ENCODE measurements at regions not wholly inside any gene's neighbourhood (a gene's known extent, or its start where the extent isn't known, plus 50 kb on each side); places are given as distances from the start of the nearest gene placed in this dataset.

- H3K27me3 ChIP-seq (ENCODE audit: control insufficient read depth in 2 of 2, insufficient read depth in 2 of 2, low read length in 2 of 2), result peaks cover 15 to 23% of the 10 kb centered on the region in 2 donors
- no peaks in the 10 kb centered on the region for H3K4me1 ChIP-seq (ENCODE audit: control insufficient read depth in 2 of 2, insufficient read depth in 2 of 2, low read length in 2 of 2)
- no peak overlapping the region for H3K27ac ChIP-seq (ENCODE audit: low read depth in 2 of 2, low read length in 2 of 2)
- H3K36me3 ChIP-seq (ENCODE audit: control insufficient read depth in 2 of 2, insufficient read depth in 2 of 2, low read length in 2 of 2), result no peaks in the 10 kb centered on the region
- no peak overlapping the region for H3K4me3 ChIP-seq (ENCODE audit: low read length in 2 of 2)
- H3K9ac ChIP-seq (ENCODE audit: low read depth in 1 of 2, low read length in 2 of 2), result no peak overlapping the region
- no peaks in the 10 kb centered on the region for H3K9me3 ChIP-seq (ENCODE audit: control insufficient read depth in 2 of 2, low read length in 2 of 2)
These were observed 56.0 kb upstream of the BTRC start for GRCh38 chr10:101297901-101298486.

- no peaks in the 10 kb centered on the region for H3K9me3 ChIP-seq (ENCODE audit: control insufficient read depth in 2 of 2, low read length in 2 of 2)
- H3K4me1 ChIP-seq (ENCODE audit: control insufficient read depth in 2 of 2, insufficient read depth in 2 of 2, low read length in 2 of 2), result no peaks in the 10 kb centered on the region
- H3K4me3 ChIP-seq (ENCODE audit: low read length in 2 of 2), result no peak overlapping the region
- H3K27me3 ChIP-seq (ENCODE audit: control insufficient read depth in 2 of 2, insufficient read depth in 2 of 2, low read length in 2 of 2), result peaks cover 14 to 22% of the 10 kb centered on the region in 2 donors
- no peaks in the 10 kb centered on the region for H3K36me3 ChIP-seq (ENCODE audit: control insufficient read depth in 2 of 2, insufficient read depth in 2 of 2, low read length in 2 of 2)
- H3K27ac ChIP-seq (ENCODE audit: low read depth in 2 of 2, low read length in 2 of 2), result no peak overlapping the region
- H3K9ac ChIP-seq (ENCODE audit: low read depth in 1 of 2, low read length in 2 of 2), result no peak overlapping the region
These were observed 54.8 kb upstream of the BTRC start for GRCh38 chr10:101299211-101299610.

GRCh38 chr10:101301111-101301731 is 52.7 kb upstream of the BTRC start:
- Histone ChIP-seq H3K27ac (ENCODE audit: low read depth in 2 of 2, low read length in 2 of 2) (no peak overlapping the region), H3K9ac (ENCODE audit: low read depth in 1 of 2, low read length in 2 of 2) (no peak overlapping the region), H3K4me1 (ENCODE audit: control insufficient read depth in 2 of 2, insufficient read depth in 2 of 2, low read length in 2 of 2) (no peaks in the 10 kb centered on the region), H3K27me3 (ENCODE audit: control insufficient read depth in 2 of 2, insufficient read depth in 2 of 2, low read length in 2 of 2) (peaks cover 5 to 22% of the 10 kb centered on the region in 2 donors), H3K9me3 (ENCODE audit: control insufficient read depth in 2 of 2, low read length in 2 of 2) (no peaks in the 10 kb centered on the region), H3K36me3 (ENCODE audit: control insufficient read depth in 2 of 2, insufficient read depth in 2 of 2, low read length in 2 of 2) (no peaks in the 10 kb centered on the region), H3K4me3 (ENCODE audit: low read length in 2 of 2) (no peak overlapping the region)

- H3K4me3 ChIP-seq (ENCODE audit: low read length in 2 of 2), result no peak overlapping the region
- no peaks in the 10 kb centered on the region for H3K36me3 ChIP-seq (ENCODE audit: control insufficient read depth in 2 of 2, insufficient read depth in 2 of 2, low read length in 2 of 2)
- H3K9me3 ChIP-seq (ENCODE audit: control insufficient read depth in 2 of 2, low read length in 2 of 2), result no peaks in the 10 kb centered on the region
- peaks cover 7 to 27% of the 10 kb centered on the region in 2 donors for H3K27me3 ChIP-seq (ENCODE audit: control insufficient read depth in 2 of 2, insufficient read depth in 2 of 2, low read length in 2 of 2)
- no peak overlapping the region for H3K27ac ChIP-seq (ENCODE audit: low read depth in 2 of 2, low read length in 2 of 2)
- no peak overlapping the region for H3K9ac ChIP-seq (ENCODE audit: low read depth in 1 of 2, low read length in 2 of 2)
- H3K4me1 ChIP-seq (ENCODE audit: control insufficient read depth in 2 of 2, insufficient read depth in 2 of 2, low read length in 2 of 2), result no peaks in the 10 kb centered on the region
These were observed 50.8 kb upstream of the BTRC start for GRCh38 chr10:101303087-101303703.

All from mucosa of rectum (tissue), 2 donors.